Renal cortical epithelial cell (primary cell): ENCODE measurements at regions not wholly inside any gene's neighbourhood (a gene's known extent, or its start where the extent isn't known, plus 50 kb on each side); places are given as distances from the start of the nearest gene placed in this dataset.

Experiments used
- DNase-seq: peaks from one replicate; pipeline ENCODE4 v3.0.0-alpha.2; 2011; ENCODE audit warnings: low read depth

DNA sequence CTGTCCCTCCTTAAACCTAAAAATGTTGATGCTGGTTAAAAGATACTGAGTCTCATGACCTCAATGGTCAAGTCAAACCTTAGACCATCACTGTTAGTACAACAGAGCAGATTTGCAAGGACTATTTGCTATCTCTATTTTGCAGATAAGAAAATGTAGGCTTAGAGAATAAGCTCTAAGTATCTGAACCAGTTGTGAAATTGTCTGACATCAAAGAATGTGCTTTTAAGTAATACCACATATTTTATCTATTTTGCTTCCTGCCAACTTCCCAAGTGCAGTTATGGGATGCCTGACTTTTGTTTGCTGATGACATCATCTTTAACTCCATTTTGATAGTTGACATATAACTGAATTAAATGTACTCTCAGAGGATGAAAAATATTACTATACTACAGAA, 83.6 kb upstream of the TMEM106B start:
- DNase-seq, result no peak

DNA sequence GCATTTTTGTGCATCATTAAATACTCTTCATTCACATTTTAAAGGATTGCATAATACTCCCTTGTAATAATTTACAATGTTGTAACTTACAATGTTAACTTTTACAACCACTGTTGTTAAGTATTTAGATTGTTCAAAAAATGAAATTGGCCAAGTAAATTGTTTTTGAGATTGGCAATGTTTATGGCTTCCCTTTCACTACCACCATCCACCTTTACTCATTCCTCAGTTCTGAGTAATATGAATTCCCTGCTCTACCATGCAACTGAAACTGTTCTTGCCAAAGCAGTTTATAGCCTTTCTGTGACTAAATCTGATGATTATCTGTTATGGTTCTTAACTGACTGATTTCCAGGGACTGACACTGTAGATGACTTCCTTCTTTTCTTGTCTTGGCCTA, 80.5 kb upstream of the TMEM106B start:
- DNase-seq, result peak; percentile 91

- no peak for DNase-seq
Measured at GRCh38 chr7:12131122-12131521, 80.0 kb upstream of the TMEM106B start.

DNA sequence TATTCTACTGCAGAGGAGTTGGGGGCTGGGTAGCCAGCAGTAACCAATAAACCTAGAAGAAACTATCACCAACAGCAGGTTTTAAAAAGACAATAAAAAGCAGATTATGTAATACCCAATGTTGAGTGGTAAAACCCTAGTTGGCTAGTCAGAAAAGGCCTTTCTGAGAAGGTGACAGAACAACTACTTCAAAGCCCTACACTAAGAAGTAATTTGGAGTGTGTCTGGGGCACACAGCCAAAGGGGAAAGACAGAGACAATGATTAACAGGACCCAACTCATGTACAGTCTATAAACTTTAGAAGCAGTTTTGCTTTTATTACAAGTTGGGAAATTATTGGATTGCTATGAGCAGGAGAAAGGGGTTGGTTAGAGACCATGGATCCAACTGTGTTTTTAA, 77.2 kb upstream of the TMEM106B start:
- peak; percentile 91 for DNase-seq

GRCh38 chr7:12136523-12136922, 74.6 kb upstream of the TMEM106B start:
- no peak for DNase-seq

DNA sequence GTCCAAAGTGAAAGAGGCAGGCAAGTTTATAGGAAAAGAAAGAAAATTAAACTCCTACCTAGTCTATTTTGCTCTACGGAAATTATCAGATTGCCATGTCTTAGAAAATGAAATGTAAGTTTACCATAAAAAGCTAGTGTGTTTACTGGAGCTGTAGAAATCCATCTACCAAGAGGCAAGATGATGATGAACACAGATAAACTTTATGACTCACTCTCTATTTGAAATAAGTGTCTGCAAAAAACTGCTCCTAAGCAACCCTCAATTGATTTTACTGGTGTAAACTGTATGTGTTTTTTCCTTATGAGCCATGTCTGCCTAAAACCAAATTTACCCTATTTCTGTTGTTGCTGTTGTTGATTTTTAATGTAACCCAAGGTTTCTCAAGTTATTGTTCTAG, 73.8 kb upstream of the TMEM106B start:
- peak; percentile 23 for DNase-seq

DNA sequence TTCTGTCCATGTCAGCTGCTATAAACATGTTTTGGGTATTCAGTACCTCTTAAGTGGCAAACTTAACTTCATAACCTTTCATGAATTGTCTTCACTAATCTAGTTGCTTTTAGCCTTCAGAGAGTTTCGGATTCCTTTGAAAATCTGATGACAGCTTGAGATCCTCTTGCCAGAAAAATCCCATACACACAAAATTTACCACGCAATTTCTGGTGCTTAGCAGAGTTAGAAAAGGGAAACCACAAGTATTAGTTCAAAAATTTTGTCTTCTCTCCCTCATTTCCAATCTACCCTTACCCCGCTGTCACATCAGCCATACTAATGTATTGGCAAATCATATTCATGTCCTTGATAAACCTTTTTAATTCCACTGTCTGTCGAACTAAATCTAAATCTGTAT, 72.7 kb upstream of the TMEM106B start:
- DNase-seq, result no peak

DNA sequence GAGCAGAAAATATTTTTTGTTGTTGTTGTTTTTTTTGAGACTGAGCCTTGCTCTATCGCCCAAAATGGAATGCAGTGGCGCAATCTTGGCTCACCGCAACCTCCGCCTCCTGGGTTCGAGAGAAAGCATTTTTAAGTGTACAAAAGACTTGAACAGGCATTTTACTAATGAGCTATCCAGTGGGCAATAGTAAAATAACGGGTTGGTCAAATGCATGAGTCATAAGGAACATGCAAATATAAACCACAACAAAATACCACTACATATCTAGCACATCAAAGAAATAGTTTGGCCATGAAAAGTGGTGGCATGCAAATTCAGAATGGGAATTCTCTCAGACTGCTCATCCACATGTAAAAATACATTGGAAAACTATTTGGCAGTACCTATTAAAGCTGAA, 71.7 kb upstream of the TMEM106B start:
- peak; percentile 64 for DNase-seq

GRCh38 chr7:12146813-12147212, 64.3 kb upstream of the TMEM106B start:
- no peak for DNase-seq

DNA sequence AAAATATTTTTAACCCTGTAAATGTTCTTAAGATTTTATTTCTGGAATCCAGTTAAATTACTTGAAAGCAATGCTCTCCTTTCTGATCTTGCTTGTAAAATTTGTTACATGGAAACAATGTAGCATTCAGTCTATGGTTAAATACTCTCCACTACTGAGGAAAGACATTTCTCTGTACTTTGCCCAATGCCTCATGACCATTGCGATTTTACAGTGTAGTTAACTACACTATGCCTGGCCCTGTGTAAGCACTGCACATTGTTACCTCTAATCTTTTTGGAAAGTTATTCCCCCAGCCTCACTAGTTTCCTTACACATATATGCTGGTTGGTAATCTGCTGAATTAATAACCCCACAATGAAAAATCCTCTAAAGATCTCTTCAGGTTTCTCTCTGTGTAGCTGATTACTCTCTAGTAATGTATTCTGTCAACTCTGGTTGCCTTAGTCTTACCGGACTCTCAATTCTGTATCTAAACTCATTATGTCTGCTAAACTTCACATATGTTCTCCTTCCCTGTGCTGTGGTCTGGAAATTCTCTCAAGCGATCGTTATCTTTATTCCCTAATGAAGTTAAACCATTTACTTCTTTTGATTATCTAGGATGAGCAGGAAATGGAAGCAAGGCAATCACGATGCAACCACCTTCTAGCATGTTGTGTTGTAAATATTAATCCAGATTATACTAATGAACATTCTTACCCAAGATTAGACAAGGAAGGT, 58.7 kb upstream of the TMEM106B start:
- DNase-seq, result no peak

- no peak for DNase-seq
Measured at GRCh38 chr7:12154119-12154518, 57.0 kb upstream of the TMEM106B start.

DNA sequence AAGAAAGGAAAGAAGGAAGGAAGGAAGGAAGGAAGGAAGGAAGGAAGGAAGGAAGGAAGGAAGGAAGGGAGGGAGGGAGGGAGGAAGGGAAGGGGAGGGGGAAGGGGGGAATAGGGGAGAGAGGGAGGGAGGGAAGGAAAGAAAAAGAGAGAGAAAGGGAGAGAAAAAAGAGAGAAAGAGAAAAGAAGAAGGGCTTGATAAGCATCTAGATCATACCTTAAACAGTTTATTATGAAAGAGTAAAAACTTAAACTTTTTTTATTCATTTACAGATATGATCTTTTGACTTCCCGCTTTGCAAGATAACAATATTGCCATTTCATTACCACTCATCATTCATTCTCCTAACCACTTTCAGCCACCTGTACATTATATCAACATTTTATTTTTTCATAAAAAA, 53.6 kb upstream of the TMEM106B start:
- DNase-seq, result no peak

GRCh38 chr7:12158334-12159060, 52.6 kb upstream of the TMEM106B start:
- DNase-seq, result no peak

GRCh38 chr7:12161146-12161545, 49.9 kb upstream of the TMEM106B start:
- DNase-seq, result no peak
